ENCODE measurements at regions not wholly inside any gene's neighbourhood (a gene's known extent, or its start where the extent isn't known, plus 50 kb on each side); places are given as distances from the start of the nearest gene placed in this dataset.

- TF ChIP-seq CTCF (IDR thresholded peaks at IDR 0.05; ENCODE audit: control extremely low read depth in 1 of 3, insufficient read depth in 1 of 3, low read depth in 1 of 3, low read length in 3 of 3) = no peak
- no peak for TF ChIP-seq JUN (IDR thresholded peaks at IDR 0.05; ENCODE audit: low read depth, low read length)
- no peak for TF ChIP-seq KDM4A (IDR thresholded peaks at IDR 0.05; ENCODE audit: low read depth, low read length, severe bottlenecking)
- no peak for TF ChIP-seq CEBPB (IDR thresholded peaks at IDR 0.05; ENCODE audit: low read depth, low read length)
- TF ChIP-seq POLR2AphosphoS5 (IDR thresholded peaks at IDR 0.05; ENCODE audit: low read depth, low read length) = no peak
These were observed 118.7 kb upstream of the E2F8 start for GRCh38 chr11:19359221-19360000.
